Left lung (tissue), 4 donors: ENCODE measurements at regions not wholly inside any gene's neighbourhood (a gene's known extent, or its start where the extent isn't known, plus 50 kb on each side); places are given as distances from the start of the nearest gene placed in this dataset.
"Not testable (repeated sequence)": the region's sequence is repeated elsewhere in the genome, so short reads cannot be mapped to it uniquely, and the experiment has no call there.

Experiments used
- ATAC-seq: fragments of 200-7000 bp; cut with Tn5 transposase; one replicate; pipeline ENCODE4 v1.9.1; 2020; ENCODE audit warnings: moderate library complexity
- DNase-seq, 4 donors: peaks; one replicate each; pipeline ENCODE4 v3.0.0-alpha.2; 2013 to 2020
- H3K27ac ChIP-seq, 2 donors: fragments of 200-600 bp; sonication (generic) in 1 of 2; one replicate each; pipeline versions ENCODE4 v1.5.0 to v1.8.0; 2020 to 2021
- H3K27me3 ChIP-seq, 2 donors: fragments of 200-600 bp; sonication (generic) in 1 of 2; one replicate each; pipeline versions ENCODE4 v1.5.0 to v1.8.0; 2020 to 2021
- H3K36me3 ChIP-seq, 2 donors: fragments of 200-600 bp; sonication (generic) in 1 of 2; one replicate each; pipeline versions ENCODE4 v1.5.0 to v1.8.0; 2020 to 2021
- H3K4me1 ChIP-seq, 2 donors: fragments of 200-600 bp; one replicate each; pipeline ENCODE4 v1.8.0; 2021
- H3K4me3 ChIP-seq, 2 donors: fragments of 200-600 bp; sonication (generic) in 1 of 2; one replicate each; pipeline versions ENCODE4 v1.5.0 to v1.8.0; 2020 to 2021; ENCODE audit warnings: mild to moderate bottlenecking in 1 of 2
- H3K9me3 ChIP-seq, 2 donors: fragments of 200-600 bp; sonication (generic) in 1 of 2; one replicate each; pipeline versions ENCODE4 v1.5.0 to v1.8.0; 2020 to 2021
- intact Hi-C, 2 donors: fragments of 100-400 bp; cut with DNase I; formaldehyde crosslinking; loops; one replicate each; pipeline versions ENCODE4 v1.11.2 to v1.14.2; 2022
- TF ChIP-seq, protein P1 (sequence below), 2 donors: fragments of 200-600 bp; sonication (generic) in 1 of 2; IDR thresholded peaks; one replicate each; pipeline versions ENCODE4 v1.5.0 to v1.8.0; 2021; ENCODE audit warnings: antibody characterized with exemption in 2 of 2
- donor health status: DM: no; HTN: yes; CAD: no.
- donor health status: DM: no; HTN: no; CAD: no.

GRCh38 chr7:113279256-113279655 is 160.9 kb upstream of the SMIM30 start:
- no peak for DNase-seq
- Histone ChIP-seq H3K27me3 (no peaks in the 10 kb centered on the region), H3K4me1 (no peaks in the 10 kb centered on the region), H3K36me3 (no peaks in the 10 kb centered on the region), H3K9me3 (peaks cover 0 to 21% of the 10 kb centered on the region in 2 donors), H3K27ac (no peak overlapping the region), H3K4me3 (no peak overlapping the region)
- TF ChIP-seq, protein P1, sequence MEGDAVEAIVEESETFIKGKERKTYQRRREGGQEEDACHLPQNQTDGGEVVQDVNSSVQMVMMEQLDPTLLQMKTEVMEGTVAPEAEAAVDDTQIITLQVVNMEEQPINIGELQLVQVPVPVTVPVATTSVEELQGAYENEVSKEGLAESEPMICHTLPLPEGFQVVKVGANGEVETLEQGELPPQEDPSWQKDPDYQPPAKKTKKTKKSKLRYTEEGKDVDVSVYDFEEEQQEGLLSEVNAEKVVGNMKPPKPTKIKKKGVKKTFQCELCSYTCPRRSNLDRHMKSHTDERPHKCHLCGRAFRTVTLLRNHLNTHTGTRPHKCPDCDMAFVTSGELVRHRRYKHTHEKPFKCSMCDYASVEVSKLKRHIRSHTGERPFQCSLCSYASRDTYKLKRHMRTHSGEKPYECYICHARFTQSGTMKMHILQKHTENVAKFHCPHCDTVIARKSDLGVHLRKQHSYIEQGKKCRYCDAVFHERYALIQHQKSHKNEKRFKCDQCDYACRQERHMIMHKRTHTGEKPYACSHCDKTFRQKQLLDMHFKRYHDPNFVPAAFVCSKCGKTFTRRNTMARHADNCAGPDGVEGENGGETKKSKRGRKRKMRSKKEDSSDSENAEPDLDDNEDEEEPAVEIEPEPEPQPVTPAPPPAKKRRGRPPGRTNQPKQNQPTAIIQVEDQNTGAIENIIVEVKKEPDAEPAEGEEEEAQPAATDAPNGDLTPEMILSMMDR (IDR thresholded peaks at IDR 0.05), result no peak
- no peak for ATAC-seq
- intact Hi-C loops, result no loop called here

DNA sequence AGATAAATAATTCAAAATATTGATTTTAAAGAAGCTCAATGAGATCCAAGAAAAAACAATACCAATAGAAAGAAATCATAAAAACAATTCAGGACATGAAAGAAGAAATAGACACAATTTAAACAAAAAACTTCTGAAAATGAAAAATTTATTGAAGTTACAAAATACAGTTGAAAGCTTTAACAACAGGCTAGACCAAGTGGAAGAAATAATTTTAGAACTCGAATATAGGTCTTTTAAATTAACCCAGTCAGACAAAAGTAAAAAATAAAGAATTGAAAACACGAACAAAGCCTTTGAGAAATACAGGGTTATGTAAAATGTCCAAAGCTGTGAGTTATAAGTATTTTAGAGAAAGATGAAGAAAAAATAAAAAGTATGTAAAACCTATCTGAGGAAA is 152.4 kb upstream of the SMIM30 start:
- Histone ChIP-seq H3K9me3 (peaks cover 0 to 41% of the 10 kb centered on the region in 2 donors), H3K4me3 (no peak overlapping the region), H3K27ac (no peak overlapping the region), H3K4me1 (no peaks in the 10 kb centered on the region), H3K27me3 (no peaks in the 10 kb centered on the region), H3K36me3 (no peaks in the 10 kb centered on the region)
- intact Hi-C loops, result no loop called here
- TF ChIP-seq, protein P1 (IDR thresholded peaks at IDR 0.05), result no peak
- DNase-seq, result no peak
- ATAC-seq, result no peak

DNA sequence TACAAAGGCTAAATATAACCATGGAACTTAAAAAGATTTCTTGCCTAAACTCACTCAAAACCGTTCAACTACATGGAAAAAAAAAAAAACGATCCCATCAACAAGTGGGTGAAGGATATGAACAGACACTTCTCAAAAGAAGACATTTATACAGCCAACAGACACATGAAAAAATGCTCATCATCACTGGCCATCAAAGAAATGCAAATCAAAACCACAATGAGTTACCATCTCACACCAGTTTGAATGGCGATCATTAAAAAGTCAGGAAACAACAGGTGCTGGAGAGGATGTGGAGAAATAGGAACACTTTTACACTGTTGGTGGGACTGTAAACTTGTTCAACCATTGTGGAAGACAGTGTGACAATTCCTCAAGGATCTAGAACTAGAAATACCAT is 151.2 kb upstream of the SMIM30 start:
- H3K4me1 ChIP-seq, intact Hi-C loops, H3K27me3 ChIP-seq: not testable (repeated sequence)

GRCh38 chr7:113268757-113269156 is 150.4 kb upstream of the SMIM30 start:
- ATAC-seq (no peak), DNase-seq (no peak)
- Histone ChIP-seq H3K27me3 (no peaks in the 10 kb centered on the region), H3K27ac (no peak overlapping the region), H3K9me3 (peaks cover 0 to 31% of the 10 kb centered on the region in 2 donors), H3K36me3 (no peaks in the 10 kb centered on the region), H3K4me3 (no peak overlapping the region), H3K4me1 (no peaks in the 10 kb centered on the region)
- TF ChIP-seq, protein P1 (IDR thresholded peaks at IDR 0.05), result no peak
- intact Hi-C loops, result no loop called here

More for the DNA sequence above, 151.2 kb upstream of the SMIM30 start:
- not testable (repeated sequence) for H3K36me3 ChIP-seq, ATAC-seq, DNase-seq, H3K27ac ChIP-seq, H3K4me3 ChIP-seq
- peaks cover 0 to 31% of the 10 kb centered on the region in 2 donors for H3K9me3 ChIP-seq

DNA sequence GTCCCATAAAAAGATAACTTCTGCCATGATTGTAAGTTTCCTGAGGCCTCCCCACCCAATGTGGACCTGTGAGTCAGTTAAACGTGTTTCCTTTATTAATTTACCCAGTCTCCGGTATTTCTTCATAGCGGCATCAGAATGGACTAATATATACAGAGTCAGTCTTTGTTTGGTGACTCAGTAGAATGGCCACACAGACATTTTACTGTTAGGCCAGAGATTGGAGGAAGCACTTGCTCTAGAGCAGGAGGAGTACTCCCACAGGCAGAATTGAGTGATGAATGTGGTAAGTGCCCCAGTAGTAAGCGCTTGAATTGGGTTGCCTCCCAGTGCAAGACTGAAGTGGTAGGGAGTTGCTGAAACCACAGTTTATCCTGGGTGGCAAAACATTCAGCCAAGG is 149.5 kb upstream of the SMIM30 start:
- Histone ChIP-seq H3K36me3 (no peaks in the 10 kb centered on the region), H3K4me1 (no peaks in the 10 kb centered on the region), H3K27me3 (no peaks in the 10 kb centered on the region), H3K9me3 (peaks cover 0 to 29% of the 10 kb centered on the region in 2 donors), H3K4me3 (no peak overlapping the region), H3K27ac (no peak overlapping the region)
- TF ChIP-seq, protein P1 (IDR thresholded peaks at IDR 0.05), result no peak
- ATAC-seq (no peak), DNase-seq (no peak)
- intact Hi-C loops, result no loop called here

DNA sequence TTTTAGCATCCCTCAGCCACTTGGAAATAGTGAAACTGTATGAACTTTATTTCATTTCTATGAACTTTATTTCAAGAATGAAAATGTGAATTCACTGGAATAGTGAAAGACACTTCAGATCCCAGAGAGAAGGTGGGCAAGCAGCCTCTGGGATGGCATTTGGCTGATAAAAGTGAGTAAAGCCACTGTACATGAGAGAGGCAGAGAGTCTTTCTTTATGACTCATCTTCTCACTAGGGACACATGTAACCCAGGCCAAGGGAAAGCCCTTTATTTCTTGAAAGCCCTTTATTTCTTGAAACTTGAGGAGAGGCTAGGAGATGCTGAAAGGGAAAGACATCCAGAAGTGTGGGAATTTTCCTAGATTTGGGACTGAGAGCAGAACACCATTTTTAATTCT is 148.9 kb upstream of the SMIM30 start:
- H3K9me3 ChIP-seq, result peaks cover 0 to 28% of the 10 kb centered on the region in 2 donors
- no peaks in the 10 kb centered on the region for H3K4me1 ChIP-seq
- H3K36me3 ChIP-seq, result no peaks in the 10 kb centered on the region
- no peak overlapping the region for H3K4me3 ChIP-seq
- DNase-seq, result no peak
- intact Hi-C loops, result no loop called here
- H3K27ac ChIP-seq, result no peak overlapping the region
- TF ChIP-seq, protein P1 (IDR thresholded peaks at IDR 0.05), result no peak
- no peaks in the 10 kb centered on the region for H3K27me3 ChIP-seq
- ATAC-seq, result no peak
